ENCODE measurements at regions not wholly inside any gene's neighbourhood (a gene's known extent, or its start where the extent isn't known, plus 50 kb on each side); places are given as distances from the start of the nearest gene placed in this dataset.

DNA sequence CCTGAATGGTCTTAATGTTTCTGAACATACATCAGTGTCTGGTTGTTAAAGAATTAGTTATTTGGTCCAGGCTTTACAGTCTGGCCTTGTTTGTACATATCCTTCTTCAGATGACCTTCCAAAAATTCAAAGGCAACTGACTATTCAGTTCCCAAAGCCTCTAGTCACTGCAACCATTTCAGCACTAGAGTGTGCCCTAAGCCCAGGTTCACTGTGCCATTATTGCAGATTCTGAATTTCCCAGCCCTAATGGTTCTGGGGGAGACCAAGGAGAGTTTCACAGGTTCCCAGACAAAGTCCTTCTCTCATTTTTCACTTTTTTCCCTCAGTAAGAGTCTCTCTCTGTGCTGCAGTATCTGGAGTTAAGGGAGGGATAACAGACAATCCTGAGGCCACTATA, 235.8 kb downstream of the TRAM1L1 start:
- H4K20me1 ChIP-seq (ENCODE audit: insufficient read depth), result no peaks in the 10 kb centered on the region
- no peak overlapping the region for H3K9ac ChIP-seq
- in situ Hi-C loops (cut with MboI), result no loop called here
- no peak overlapping the region for H3K4me2 ChIP-seq (ENCODE audit: unreplicated experiment)
- no peaks in the 10 kb centered on the region for H3K36me3 ChIP-seq (ENCODE audit: low read depth)
- no peak overlapping the region for H2AFZ ChIP-seq
- H3K27me3 ChIP-seq (replicated peaks; ENCODE audit: insufficient read depth), result no peaks in the 10 kb centered on the region
- no peak for DNase-seq
- TF ChIP-seq EZH2phosphoT487 (IDR thresholded peaks at IDR 0.05; ENCODE audit: insufficient read depth, low read depth), result no peak
- no peak for TF ChIP-seq EZH2 (IDR thresholded peaks at IDR 0.05; ENCODE audit: insufficient read depth, poor library complexity, severe bottlenecking)
- no peak overlapping the region for H3K27ac ChIP-seq
- H3F3A ChIP-seq (ENCODE audit: insufficient read depth), result no peaks in the 10 kb centered on the region
- no peaks in the 10 kb centered on the region for H3K4me1 ChIP-seq (ENCODE audit: insufficient read depth)
- H3K4me3 ChIP-seq, result no peak overlapping the region
- H3K9me3 ChIP-seq (ENCODE audit: low read depth), result no peaks in the 10 kb centered on the region
- H3K9me2 ChIP-seq (ENCODE audit: insufficient read depth), result no peaks in the 10 kb centered on the region
- no peaks in the 10 kb centered on the region for H3K79me2 ChIP-seq (ENCODE audit: insufficient read depth)

GRCh38 chr4:116847616-116848015, 237.8 kb downstream of the TRAM1L1 start:
- Histone ChIP-seq H3K9ac (no peak overlapping the region), H2AFZ (no peak overlapping the region), H3K27ac (no peak overlapping the region), H3K79me2 (ENCODE audit: insufficient read depth) (no peaks in the 10 kb centered on the region), H3F3A (ENCODE audit: insufficient read depth) (no peaks in the 10 kb centered on the region), H3K4me1 (ENCODE audit: insufficient read depth) (no peaks in the 10 kb centered on the region), H3K9me3 (ENCODE audit: low read depth) (no peaks in the 10 kb centered on the region), H3K36me3 (ENCODE audit: low read depth) (no peaks in the 10 kb centered on the region), H3K27me3 (replicated peaks; ENCODE audit: insufficient read depth) (no peaks in the 10 kb centered on the region), H3K4me3 (no peak overlapping the region), H4K20me1 (ENCODE audit: insufficient read depth) (no peaks in the 10 kb centered on the region), H3K4me2 (ENCODE audit: unreplicated experiment) (no peak overlapping the region), H3K9me2 (ENCODE audit: insufficient read depth) (no peaks in the 10 kb centered on the region)
- DNase-seq, result no peak
- 10 to 19% methylated on average over 2 of the region's 2 CpGs for WGBS, 2 experiments (ENCODE audit: low coverage in 1 of 2, low lambda C conversion rate in 2 of 2, missing lambda C conversion rate in 2 of 2)
- in situ Hi-C loops (cut with MboI), result no loop called here
- no peak for TF ChIP-seq EZH2phosphoT487 (IDR thresholded peaks at IDR 0.05; ENCODE audit: insufficient read depth, low read depth)
- no peak for TF ChIP-seq EZH2 (IDR thresholded peaks at IDR 0.05; ENCODE audit: insufficient read depth, poor library complexity, severe bottlenecking)

- Histone ChIP-seq H3K9ac (no peak overlapping the region), H3K27me3 (replicated peaks; ENCODE audit: insufficient read depth) (no peaks in the 10 kb centered on the region), H3K9me3 (ENCODE audit: low read depth) (no peaks in the 10 kb centered on the region), H3K9me2 (ENCODE audit: insufficient read depth) (no peaks in the 10 kb centered on the region), H3K36me3 (ENCODE audit: low read depth) (no peaks in the 10 kb centered on the region), H3F3A (ENCODE audit: insufficient read depth) (no peaks in the 10 kb centered on the region), H3K4me1 (ENCODE audit: insufficient read depth) (no peaks in the 10 kb centered on the region), H2AFZ (no peak overlapping the region), H4K20me1 (ENCODE audit: insufficient read depth) (no peaks in the 10 kb centered on the region), H3K4me3 (no peak overlapping the region), H3K27ac (no peak overlapping the region), H3K79me2 (ENCODE audit: insufficient read depth) (no peaks in the 10 kb centered on the region), H3K4me2 (ENCODE audit: unreplicated experiment) (no peak overlapping the region)
- in situ Hi-C loops (cut with MboI), result no loop called here
- no peak for TF ChIP-seq EZH2 (IDR thresholded peaks at IDR 0.05; ENCODE audit: insufficient read depth, poor library complexity, severe bottlenecking)
- TF ChIP-seq EZH2phosphoT487 (IDR thresholded peaks at IDR 0.05; ENCODE audit: insufficient read depth, low read depth), result no peak
- 13% methylated on average over 5 of the region's 5 CpGs for WGBS, 2 experiments (ENCODE audit: low coverage in 1 of 2, low lambda C conversion rate in 2 of 2, missing lambda C conversion rate in 2 of 2)
- DNase-seq, result no peak
Observed at GRCh38 chr4:116839826-116840225, 245.6 kb downstream of the TRAM1L1 start.

- H3K4me3 ChIP-seq, result no peak overlapping the region
- H3K4me2 ChIP-seq (ENCODE audit: unreplicated experiment), result no peak overlapping the region
- 21 to 25% methylated on average over 4 of the region's 4 CpGs for WGBS, 2 experiments (ENCODE audit: low coverage in 1 of 2, low lambda C conversion rate in 2 of 2, missing lambda C conversion rate in 2 of 2)
- no peak overlapping the region for H3K27ac ChIP-seq
- H3K4me1 ChIP-seq (ENCODE audit: insufficient read depth), result no peaks in the 10 kb centered on the region
- H3K9ac ChIP-seq, result no peak overlapping the region
- no peaks in the 10 kb centered on the region for H3K79me2 ChIP-seq (ENCODE audit: insufficient read depth)
- no peaks in the 10 kb centered on the region for H3K36me3 ChIP-seq (ENCODE audit: low read depth)
- H3K27me3 ChIP-seq (replicated peaks; ENCODE audit: insufficient read depth), result no peaks in the 10 kb centered on the region
- H2AFZ ChIP-seq, result no peak overlapping the region
- H3K9me3 ChIP-seq (ENCODE audit: low read depth), result no peaks in the 10 kb centered on the region
- no peaks in the 10 kb centered on the region for H4K20me1 ChIP-seq (ENCODE audit: insufficient read depth)
- H3F3A ChIP-seq (ENCODE audit: insufficient read depth), result no peaks in the 10 kb centered on the region
- DNase-seq, result no peak
- in situ Hi-C loops (cut with MboI), result no loop called here
- TF ChIP-seq EZH2 (IDR thresholded peaks at IDR 0.05; ENCODE audit: insufficient read depth, poor library complexity, severe bottlenecking) (no peak), EZH2phosphoT487 (IDR thresholded peaks at IDR 0.05; ENCODE audit: insufficient read depth, low read depth) (no peak)
- H3K9me2 ChIP-seq (ENCODE audit: insufficient read depth), result no peaks in the 10 kb centered on the region
Observed at GRCh38 chr4:116838609-116839008, 246.8 kb downstream of the TRAM1L1 start.

DNA sequence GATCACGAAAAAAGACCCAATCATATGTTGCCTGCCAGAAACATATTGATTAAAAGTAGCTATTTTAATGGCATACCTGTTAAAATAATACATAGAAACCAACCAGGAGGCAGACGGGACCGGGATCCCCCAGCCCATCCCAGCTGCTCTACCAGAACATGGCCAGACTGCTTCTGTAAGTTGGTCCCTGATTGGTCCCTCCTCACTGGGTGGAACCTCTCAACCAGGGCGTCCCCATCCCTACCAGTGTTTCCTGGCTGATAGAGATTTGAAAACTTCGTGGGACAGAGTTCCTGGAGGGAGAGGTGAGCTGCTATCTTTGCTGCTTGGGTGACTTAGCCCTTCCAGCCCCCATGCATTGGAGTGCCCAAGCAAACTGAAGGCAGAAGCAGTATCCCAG, 256.2 kb downstream of the TRAM1L1 start:
- Histone ChIP-seq H3K9ac (no peak overlapping the region), H3K79me2 (ENCODE audit: insufficient read depth) (no peaks in the 10 kb centered on the region), H3K27me3 (replicated peaks; ENCODE audit: insufficient read depth) (no peaks in the 10 kb centered on the region), H3K36me3 (ENCODE audit: low read depth) (no peaks in the 10 kb centered on the region), H3F3A (ENCODE audit: insufficient read depth) (no peaks in the 10 kb centered on the region), H3K4me2 (ENCODE audit: unreplicated experiment) (no peak overlapping the region), H3K4me3 (no peak overlapping the region), H3K9me2 (ENCODE audit: insufficient read depth) (no peaks in the 10 kb centered on the region), H3K9me3 (ENCODE audit: low read depth) (no peaks in the 10 kb centered on the region), H4K20me1 (ENCODE audit: insufficient read depth) (no peaks in the 10 kb centered on the region; the same call in 1 of the 2 replicates), H3K4me1 (ENCODE audit: insufficient read depth) (no peaks in the 10 kb centered on the region), H2AFZ (no peak overlapping the region), H3K27ac (no peak overlapping the region)
- TF ChIP-seq EZH2 (IDR thresholded peaks at IDR 0.05; ENCODE audit: insufficient read depth, poor library complexity, severe bottlenecking) (no peak), EZH2phosphoT487 (IDR thresholded peaks at IDR 0.05; ENCODE audit: insufficient read depth, low read depth) (no peak)
- in situ Hi-C loops (cut with MboI), result no loop called here
- WGBS, 2 experiments (ENCODE audit: low coverage in 1 of 2, low lambda C conversion rate in 2 of 2, missing lambda C conversion rate in 2 of 2), result 20 to 22% methylated on average over 5 of the region's 5 CpGs
- DNase-seq, result no peak

Data from GM23248 (cell line).